CD4-positive, alpha-beta T cell treated with Interleukin-6 for 4 hours (primary cell): ENCODE measurements at regions not wholly inside any gene's neighbourhood (a gene's known extent, or its start where the extent isn't known, plus 50 kb on each side); places are given as distances from the start of the nearest gene placed in this dataset.
"Not testable (repeated sequence)": the region's sequence is repeated elsewhere in the genome, so short reads cannot be mapped to it uniquely, and the experiment has no call there.

Source experiments
- DNase-seq: peaks from one replicate; pipeline ENCODE4 v3.0.0-alpha.2; 2020; ENCODE audit warnings: mixed read lengths

GRCh38 chr5:116998024-116998423 is 423.4 kb upstream of the SEMA6A start:
- no peak for DNase-seq

- DNase-seq, result no peak
Observed at GRCh38 chr5:116992681-116993080, 418.1 kb upstream of the SEMA6A start.

GRCh38 chr5:116989995-116990394 is 415.4 kb upstream of the SEMA6A start:
- no peak for DNase-seq

- DNase-seq, result no peak
Observed at GRCh38 chr5:116982035-116982434, 407.4 kb upstream of the SEMA6A start.

GRCh38 chr5:116980581-116980980 is 406.0 kb upstream of the SEMA6A start:
- DNase-seq, result no peak

GRCh38 chr5:116976767-116977166 is 402.1 kb upstream of the SEMA6A start:
- DNase-seq, result no peak

- no peak for DNase-seq
Observed at GRCh38 chr5:116971131-116971530, 396.5 kb upstream of the SEMA6A start.

GRCh38 chr5:116970318-116970717 is 395.7 kb upstream of the SEMA6A start:
- no peak for DNase-seq

- DNase-seq, result no peak
Observed at GRCh38 chr5:116964438-116964837, 389.8 kb upstream of the SEMA6A start.

GRCh38 chr5:116961021-116961420 is 386.4 kb upstream of the SEMA6A start:
- DNase-seq, result no peak

- no peak for DNase-seq
Observed at GRCh38 chr5:116959843-116960242, 385.2 kb upstream of the SEMA6A start.

- DNase-seq, result no peak
Observed at GRCh38 chr5:116953251-116953930, 378.8 kb upstream of the SEMA6A start.

GRCh38 chr5:116951219-116951618 is 376.6 kb upstream of the SEMA6A start:
- DNase-seq, result no peak

GRCh38 chr5:116947691-116948528 is 373.3 kb upstream of the SEMA6A start:
- DNase-seq, result peak; percentile 44

- DNase-seq, result not testable (repeated sequence)
Observed at GRCh38 chr5:116945613-116946382, 371.2 kb upstream of the SEMA6A start.

GRCh38 chr5:116944183-116944582 is 369.6 kb upstream of the SEMA6A start:
- no peak for DNase-seq

GRCh38 chr5:116942622-116943021 is 368.0 kb upstream of the SEMA6A start:
- no peak for DNase-seq

GRCh38 chr5:116939641-116940040 is 365.0 kb upstream of the SEMA6A start:
- DNase-seq, result no peak

- DNase-seq, result no peak
Observed at GRCh38 chr5:116938488-116938887, 363.9 kb upstream of the SEMA6A start.

- DNase-seq, result no peak
Observed at GRCh38 chr5:116935561-116936162, 361.0 kb upstream of the SEMA6A start.

- DNase-seq, result no peak
Observed at GRCh38 chr5:116930616-116931015, 356.0 kb upstream of the SEMA6A start.

GRCh38 chr5:116923344-116923743 is 348.7 kb upstream of the SEMA6A start:
- no peak for DNase-seq

GRCh38 chr5:116922532-116922931 is 347.9 kb upstream of the SEMA6A start:
- DNase-seq, result no peak
